AG20443 (cell line): ENCODE measurements at regions not wholly inside any gene's neighbourhood (a gene's known extent, or its start where the extent isn't known, plus 50 kb on each side); places are given as distances from the start of the nearest gene placed in this dataset.
"Not testable (repeated sequence)": the region's sequence is repeated elsewhere in the genome, so short reads cannot be mapped to it uniquely, and the experiment has no call there.

ENCODE experiments used
- DNase-seq: peaks from one replicate; pipeline ENCODE4 v3.0.0; 2012; ENCODE audit warnings: low spot score, mixed read lengths

DNA sequence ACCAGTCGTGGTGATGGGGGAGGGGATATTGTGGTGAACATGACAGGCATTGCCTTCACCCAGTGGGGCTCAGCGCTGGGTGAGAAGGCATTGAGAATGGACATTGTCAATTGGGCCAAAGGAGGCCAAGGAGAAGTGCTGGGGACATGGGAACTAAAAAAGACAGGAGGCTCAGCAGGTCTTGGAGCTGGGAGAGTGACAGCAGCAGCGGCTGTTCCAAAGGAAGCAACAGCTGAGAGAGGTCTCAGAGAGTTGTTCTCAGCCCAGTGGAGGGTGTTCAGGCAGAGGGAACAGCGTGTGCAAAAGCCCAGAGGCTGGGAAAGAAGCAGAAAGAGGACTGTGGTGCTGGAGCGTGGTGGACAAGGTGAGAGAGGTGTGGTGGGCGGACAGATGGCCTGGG is 56.6 kb upstream of the ASNS start:
- not testable (repeated sequence) for DNase-seq

- DNase-seq = peak; percentile 83
Observed at GRCh38 chr7:97927790-97928748, 55.9 kb upstream of the ASNS start.
